Gastrocnemius medialis (tissue), 4 donors: ENCODE measurements at regions not wholly inside any gene's neighbourhood (a gene's known extent, or its start where the extent isn't known, plus 50 kb on each side); places are given as distances from the start of the nearest gene placed in this dataset.

Experiments
- CTCF ChIP-seq, 5 experiments: fragments of 450-650 bp in 3 of 5; fragments of 200-600 bp in 2 of 5; sonication (generic) in 2 of 5; IDR thresholded peaks in 4 of 5; conservative IDR thresholded peaks in 1 of 5; 1 replicate in 4 of 5; 2 replicates in 1 of 5; pipeline ENCODE4 v1.5.1; 2016 to 2019; ENCODE audit warnings: antibody characterized with exemption in 5 of 5, mild to moderate bottlenecking in 3 of 5, moderate library complexity in 3 of 5
- POLR2A ChIP-seq, 2 donors: fragments of 450-650 bp; IDR thresholded peaks; one replicate each; pipeline ENCODE4 v1.6.1; 2017; ENCODE audit warnings: antibody characterized with exemption in 2 of 2, mild to moderate bottlenecking in 2 of 2, moderate library complexity in 2 of 2

GRCh38 chr10:91117505-91117904 lies 103.0 kb upstream of the PCGF5 start:
- TF ChIP-seq POLR2A (IDR thresholded peaks at IDR 0.05) (no peak), CTCF (IDR thresholded peaks at IDR 0.05 in 4 of 5, conservative IDR thresholded peaks at IDR 0.05 in 1 of 5) (no peak)
